GM04503 (cell line): ENCODE measurements at regions not wholly inside any gene's neighbourhood (a gene's known extent, or its start where the extent isn't known, plus 50 kb on each side); places are given as distances from the start of the nearest gene placed in this dataset.

Source experiments
- DNase-seq: peaks from one replicate; pipeline ENCODE4 v3.0.0-alpha.2; 2012; ENCODE audit warnings: low read depth

DNA sequence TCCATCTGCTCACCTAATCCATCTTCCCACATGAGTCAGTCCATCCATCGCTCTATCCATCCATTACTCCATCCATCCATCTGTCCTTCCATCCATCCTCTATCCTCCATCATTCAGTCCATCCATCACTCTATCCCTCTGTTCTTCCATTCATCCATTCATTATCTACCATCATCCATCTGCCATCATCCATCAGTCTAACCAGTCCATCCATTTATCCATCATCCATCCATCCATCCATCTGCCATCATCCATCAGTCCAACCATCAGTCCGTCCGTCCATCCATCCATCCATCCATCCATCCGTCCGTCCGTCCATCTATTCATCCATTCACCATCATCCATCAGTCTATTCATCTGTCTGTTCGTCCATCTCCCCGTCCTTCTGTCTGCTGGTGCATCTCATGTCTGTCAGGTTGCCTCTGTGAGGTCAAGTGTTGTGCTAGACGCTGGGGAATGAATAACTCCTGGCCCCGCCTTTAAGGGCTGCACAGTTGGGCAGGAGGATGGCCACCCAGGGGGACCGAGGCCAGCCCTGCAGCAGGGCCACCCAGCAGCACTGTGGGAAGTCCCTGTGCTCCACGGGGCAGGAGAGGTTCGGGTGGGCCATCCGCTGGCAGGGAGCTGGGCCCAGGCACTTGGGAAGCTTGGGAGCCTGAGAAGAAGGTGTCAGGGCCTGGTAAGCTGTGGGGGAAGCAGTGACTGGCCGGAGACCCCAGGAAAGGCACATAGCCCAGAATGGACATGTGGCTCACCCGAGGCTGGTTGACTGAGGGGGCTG lies 137.1 kb downstream of the CTTN start:
- DNase-seq = no peak

GRCh38 chr11:70536051-70536877 lies 137.9 kb downstream of the CTTN start:
- DNase-seq = no peak

DNA sequence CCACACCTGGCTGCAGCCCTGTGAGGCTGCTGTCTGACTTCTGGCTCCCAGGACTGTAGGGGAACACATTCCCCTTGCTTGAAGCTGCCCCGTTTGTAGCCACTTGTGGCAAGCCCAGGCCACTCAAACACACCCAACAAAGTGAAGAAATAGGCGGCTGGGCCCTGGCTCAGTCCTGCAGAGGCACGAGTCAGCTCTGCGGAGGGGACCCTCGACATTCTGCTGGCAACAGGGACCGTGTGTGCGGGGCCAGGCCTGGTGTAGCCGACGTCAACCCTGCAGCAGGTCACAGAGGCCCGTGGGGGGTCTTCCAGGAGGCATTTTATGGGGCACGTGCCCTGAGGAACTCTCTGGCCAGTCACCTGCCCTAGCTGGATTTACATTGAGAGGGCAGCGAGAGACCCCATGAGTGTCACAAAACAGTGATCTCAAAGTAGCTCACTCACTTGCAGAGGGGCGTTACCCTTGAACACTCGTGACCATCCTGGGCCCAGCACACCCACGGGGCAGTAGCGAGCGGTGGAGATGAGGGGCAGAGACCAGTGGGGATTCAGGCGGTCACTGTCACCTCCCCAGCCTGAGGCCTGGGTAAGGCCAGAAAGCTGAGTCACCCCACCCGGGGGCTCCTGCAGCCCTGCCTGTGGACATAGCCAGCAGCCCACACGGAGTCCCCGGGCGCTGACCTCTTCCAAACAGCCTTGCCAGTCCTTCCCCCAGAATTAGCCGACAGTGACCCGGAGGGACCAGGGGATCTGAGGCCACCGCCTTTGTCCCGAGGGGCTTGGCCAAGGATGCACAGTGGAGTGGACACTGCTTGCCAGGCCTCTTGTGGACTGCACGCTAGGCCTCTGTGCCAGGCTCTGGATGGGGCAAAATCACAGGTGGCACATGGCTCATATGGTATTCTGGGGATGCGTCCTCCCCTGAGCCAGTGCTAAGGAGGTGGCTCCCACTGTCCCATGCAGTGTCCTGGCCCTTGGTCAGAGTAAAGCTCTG lies 139.5 kb downstream of the CTTN start:
- no peak for DNase-seq

- no peak for DNase-seq
These were observed 140.5 kb downstream of the CTTN start for GRCh38 chr11:70538641-70539359.

DNA sequence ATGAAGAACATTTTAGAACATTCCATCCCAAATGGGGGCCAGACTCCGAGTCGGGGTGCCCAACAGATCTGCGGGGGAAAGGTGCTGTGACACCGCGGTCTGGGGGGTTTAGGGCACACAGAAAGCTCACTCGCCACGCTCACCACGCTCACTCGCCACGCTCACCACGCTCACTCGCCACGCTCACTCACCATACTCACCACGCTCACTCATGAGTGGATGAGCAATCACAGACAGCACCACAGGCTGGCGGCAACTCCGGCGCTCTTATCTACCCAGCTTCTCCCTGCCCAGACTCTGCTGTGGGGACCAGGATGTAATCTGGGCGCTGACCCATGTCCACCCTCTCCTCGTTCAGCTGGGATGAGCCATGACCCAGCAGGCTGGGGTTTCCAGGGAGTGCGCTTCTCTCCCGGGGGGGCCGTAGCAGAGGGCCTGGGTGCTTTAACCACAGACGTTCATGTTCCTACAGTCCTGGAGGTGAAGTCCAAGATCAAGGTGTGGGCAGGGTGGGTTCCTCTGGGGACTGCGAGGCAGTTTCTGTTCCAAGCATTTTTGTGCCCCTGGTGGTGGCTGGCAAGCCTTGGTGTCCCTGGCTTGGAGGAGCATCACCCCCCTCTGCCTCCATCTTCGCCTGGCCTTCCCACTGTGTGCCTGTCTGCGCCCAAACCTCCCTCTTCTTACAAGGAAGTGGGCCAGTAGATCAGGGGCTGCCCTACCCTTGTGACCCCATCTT lies 141.2 kb downstream of the CTTN start:
- no peak for DNase-seq

DNA sequence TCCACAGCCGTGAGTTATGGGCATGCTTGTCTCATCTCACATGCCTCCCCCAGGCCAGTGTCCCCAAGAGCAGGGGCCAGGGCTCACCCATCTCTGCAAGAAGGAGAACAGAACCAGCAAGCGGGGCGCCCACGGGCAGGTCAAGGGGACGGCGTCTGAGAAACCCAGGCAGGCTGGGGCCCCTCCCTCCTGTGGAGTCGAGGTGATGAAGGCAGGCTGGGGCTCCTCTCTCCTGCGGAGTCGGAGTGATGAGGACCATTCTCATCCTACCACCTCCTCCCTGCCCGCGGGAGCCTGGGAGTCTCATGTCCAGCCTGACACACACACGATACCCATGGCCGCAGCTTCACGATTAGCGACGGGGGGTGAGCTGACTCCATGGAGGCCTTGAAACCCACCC lies 141.9 kb downstream of the CTTN start:
- DNase-seq = no peak

DNA sequence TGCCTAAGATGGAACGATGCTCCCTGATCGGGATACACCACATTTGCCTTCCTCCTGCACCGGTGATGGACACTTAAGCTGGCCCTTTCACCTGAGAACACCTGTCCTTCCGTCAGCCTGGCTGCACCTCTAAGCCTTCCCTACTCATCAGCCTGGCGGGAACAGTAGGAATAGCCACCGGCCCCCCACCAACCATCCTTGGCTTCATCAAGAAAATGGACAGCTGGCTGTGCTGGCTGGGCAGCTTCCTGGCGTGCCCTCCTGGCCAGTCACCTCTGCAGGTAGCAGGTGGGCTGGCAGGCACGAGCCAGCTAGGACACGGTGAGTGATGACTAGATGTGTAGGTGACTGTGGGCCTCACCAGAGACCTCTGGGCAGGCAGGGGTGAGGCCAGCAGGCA lies 142.8 kb downstream of the CTTN start:
- no peak for DNase-seq

DNA sequence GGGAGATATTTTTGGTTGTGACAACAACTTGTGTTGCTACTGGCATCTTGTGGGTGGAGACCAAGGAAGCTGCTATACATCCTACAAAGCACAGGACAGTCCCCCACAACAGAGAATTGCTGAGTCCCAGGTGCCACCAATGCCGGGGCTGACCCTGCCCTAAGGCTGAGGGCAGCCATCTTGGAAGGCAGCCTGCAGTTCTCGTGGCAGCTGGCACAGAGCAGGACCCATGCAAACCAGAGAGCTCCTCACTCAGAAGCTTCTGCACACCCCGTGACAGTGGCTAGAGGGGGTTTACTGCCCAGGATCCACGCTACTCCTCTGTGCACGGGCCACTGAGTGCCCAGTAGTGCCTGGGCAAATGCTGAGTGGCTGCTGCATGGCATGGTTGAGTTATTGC lies 143.4 kb downstream of the CTTN start:
- no peak for DNase-seq

DNA sequence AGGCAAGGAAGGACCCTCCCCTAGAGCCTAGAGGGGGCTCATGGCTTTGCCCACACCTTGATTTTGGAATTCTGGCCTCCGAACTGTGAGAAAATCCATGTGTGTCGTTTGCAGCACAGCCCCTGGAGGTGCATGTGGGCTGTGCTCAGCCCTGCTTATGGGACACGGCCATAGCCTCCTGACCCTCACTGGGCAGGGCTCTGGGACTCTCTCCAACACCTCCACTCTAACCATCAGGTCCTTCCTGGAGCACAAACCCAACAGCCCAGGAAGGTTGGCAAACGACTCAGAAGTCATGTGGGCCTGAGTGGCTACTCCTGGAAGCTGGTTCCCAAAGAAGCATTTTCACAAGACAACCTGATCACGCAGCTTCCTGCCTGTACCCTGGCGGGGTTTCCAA lies 144.1 kb downstream of the CTTN start:
- DNase-seq = no peak

DNA sequence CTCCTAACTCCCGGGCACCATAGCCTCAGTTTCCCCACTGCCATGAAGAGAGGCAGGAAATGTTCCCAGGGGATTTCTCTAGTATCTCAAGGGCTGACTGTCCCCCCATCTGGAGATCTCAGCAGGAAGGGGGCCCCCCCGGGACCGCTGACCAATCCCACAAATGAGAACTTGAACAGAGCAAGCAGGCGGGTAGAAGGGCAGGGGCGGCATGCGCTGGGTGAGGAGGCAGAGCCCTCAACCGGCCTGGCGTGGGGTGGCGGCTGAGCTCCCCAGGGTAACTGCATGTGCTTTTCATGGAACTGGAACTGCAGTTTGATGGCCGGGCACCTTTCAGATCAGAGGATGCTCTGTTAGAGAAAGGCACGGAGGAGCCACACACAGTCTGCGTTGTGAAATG lies 144.5 kb downstream of the CTTN start:
- no peak for DNase-seq

GRCh38 chr11:70543611-70544010 lies 145.3 kb downstream of the CTTN start:
- no peak for DNase-seq

GRCh38 chr11:70544067-70544773 lies 145.9 kb downstream of the CTTN start:
- no peak for DNase-seq

- no peak for DNase-seq
These were observed 146.7 kb downstream of the CTTN start for GRCh38 chr11:70544774-70545609.

DNA sequence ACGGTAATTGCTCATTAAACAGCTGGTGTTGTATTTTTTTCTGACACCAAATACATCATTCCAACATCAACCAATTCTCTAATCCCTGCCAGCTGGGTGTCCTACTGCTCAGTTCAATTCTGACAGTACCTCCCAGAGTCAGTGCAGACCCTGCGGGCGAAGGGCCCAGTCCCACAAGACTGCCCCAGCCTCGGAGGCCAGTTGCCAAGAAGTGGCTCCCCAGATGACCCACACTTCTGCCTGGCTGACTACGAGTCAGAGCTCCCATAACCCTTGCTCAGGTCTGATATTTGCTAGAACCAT lies 147.2 kb downstream of the CTTN start:
- no peak for DNase-seq

- DNase-seq = no peak
These were observed 148.0 kb downstream of the CTTN start for GRCh38 chr11:70546191-70546940.

GRCh38 chr11:70547386-70547785 lies 149.1 kb downstream of the CTTN start:
- DNase-seq = no peak

GRCh38 chr11:70547821-70548670 lies 149.7 kb downstream of the CTTN start:
- DNase-seq = no peak

- DNase-seq = no peak
These were observed 150.6 kb downstream of the CTTN start for GRCh38 chr11:70548976-70549375.
